OCI-LY1 (cell line): ENCODE measurements at regions not wholly inside any gene's neighbourhood (a gene's known extent, or its start where the extent isn't known, plus 50 kb on each side); places are given as distances from the start of the nearest gene placed in this dataset.

Source experiments
- CTCF ChIP-seq: fragments of 200-600 bp; sonication (generic), shearing (Covaris generic); IDR thresholded peaks from 2 replicates; pipeline ENCODE4 v1.5.1; 2017; ENCODE audit warnings: mild to moderate bottlenecking, antibody characterized with exemption, low read length, moderate library complexity, mixed read lengths
- EZH2 ChIP-seq: fragments of 200-600 bp; sonication (generic), shearing (Covaris generic); IDR thresholded peaks from 2 replicates; pipeline ENCODE4 v1.8.0; 2017; ENCODE audit warnings: borderline replicate concordance, mixed run types, mild to moderate bottlenecking, antibody characterized with exemption, low read length, moderate library complexity, mixed read lengths

DNA sequence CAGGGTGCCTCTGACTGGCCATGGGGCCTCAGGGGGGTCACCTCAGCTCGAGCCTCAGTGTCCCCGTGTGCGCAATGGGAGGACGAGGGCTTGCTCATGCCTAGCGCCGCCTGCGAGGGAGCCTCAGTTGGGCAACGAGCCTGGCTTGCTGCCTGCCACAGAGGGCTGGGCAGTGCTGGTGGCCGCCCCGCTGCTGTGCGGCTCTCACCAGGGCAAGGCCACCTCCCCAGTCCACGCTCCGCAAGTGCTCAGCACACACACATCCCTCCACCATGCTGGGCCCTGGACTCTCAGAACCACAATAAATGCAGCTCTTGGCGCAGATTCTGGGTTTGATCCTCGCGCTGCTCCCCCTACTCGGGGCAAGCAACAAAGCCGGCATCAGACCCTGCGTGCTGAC lies 76.2 kb downstream of the ENGASE start:
- no peak for TF ChIP-seq CTCF
- TF ChIP-seq EZH2 = no peak
